Prostate gland (tissue), 2 donors: ENCODE measurements at regions not wholly inside any gene's neighbourhood (a gene's known extent, or its start where the extent isn't known, plus 50 kb on each side); places are given as distances from the start of the nearest gene placed in this dataset.

Source experiments
- DNase-seq: peaks from one replicate; pipeline ENCODE4 v3.0.0-alpha.2; 2019; ENCODE audit warnings: low spot score
- H3K27ac ChIP-seq, 2 donors: fragments of 200-600 bp; sonication (generic); 2 replicates each; pipeline ENCODE4 v1.5.1; 2017 to 2019
- H3K27me3 ChIP-seq: fragments of 200-600 bp; sonication (generic); replicated peaks from 2 replicates; pipeline ENCODE4 v1.5.1; 2019; ENCODE audit not compliant: insufficient read depth
- H3K36me3 ChIP-seq, 2 donors: fragments of 200-600 bp; sonication (generic); 1 replicate in 1 of 2; 2 replicates in 1 of 2; pipeline versions ENCODE4 v1.5.1 to v1.8.1; 2017 to 2019
- H3K4me1 ChIP-seq: fragments of 200-600 bp; sonication (generic); replicated peaks from 2 replicates; pipeline ENCODE4 v1.5.1; 2019
- H3K4me3 ChIP-seq, 2 donors: fragments of 200-600 bp; sonication (generic); 2 replicates each; pipeline ENCODE4 v1.5.1; 2017 to 2019
- H3K9me3 ChIP-seq: fragments of 200-600 bp; sonication (generic); 2 replicates; pipeline ENCODE4 v1.5.1; 2017
- POLR2A ChIP-seq: fragments of 450-650 bp; IDR thresholded peaks from one replicate; pipeline ENCODE4 v1.6.1; 2016; ENCODE audit warnings: antibody characterized with exemption, mild to moderate bottlenecking
- POLR2AphosphoS5 ChIP-seq: sonication (generic); formaldehyde crosslinking; IDR thresholded peaks from one replicate; pipeline ENCODE4 v1.6.1; 2017; ENCODE audit warnings: antibody characterized with exemption
- WGBS: methylation state at CpG from one replicate; pipeline ENCODE4 v1.1.5; 2018; 5-methylcytosine and 5-hydroxymethylcytosine counted together
- intact Hi-C: fragments of 100-400 bp; cut with DNase I; formaldehyde crosslinking; loops from one replicate; pipeline ENCODE4 v1.14.2; 2022
- TF ChIP-seq, protein P1 (sequence below), 4 experiments: fragments of 200-600 bp in 2 of 4; fragments of 450-650 bp in 2 of 4; sonication (generic) in 2 of 4; IDR thresholded peaks; 1 replicate in 3 of 4; 2 replicates in 1 of 4; pipeline ENCODE4 v1.5.1; 2016 to 2019; ENCODE audit warnings: antibody characterized with exemption in 4 of 4, mild to moderate bottlenecking in 2 of 4, moderate library complexity in 2 of 4

GRCh38 chr2:52178845-52179244 is 1146.9 kb upstream of the NRXN1 start:
- DNase-seq: no peak
- Histone ChIP-seq H3K36me3 (no peaks in the 10 kb centered on the region), H3K4me3 (no peak overlapping the region), H3K27me3 (no peaks in the 10 kb centered on the region), H3K9me3 (no peaks in the 10 kb centered on the region), H3K27ac (no peak overlapping the region), H3K4me1 (no peaks in the 10 kb centered on the region)
- no peak for TF ChIP-seq POLR2AphosphoS5
- TF ChIP-seq, protein P1, sequence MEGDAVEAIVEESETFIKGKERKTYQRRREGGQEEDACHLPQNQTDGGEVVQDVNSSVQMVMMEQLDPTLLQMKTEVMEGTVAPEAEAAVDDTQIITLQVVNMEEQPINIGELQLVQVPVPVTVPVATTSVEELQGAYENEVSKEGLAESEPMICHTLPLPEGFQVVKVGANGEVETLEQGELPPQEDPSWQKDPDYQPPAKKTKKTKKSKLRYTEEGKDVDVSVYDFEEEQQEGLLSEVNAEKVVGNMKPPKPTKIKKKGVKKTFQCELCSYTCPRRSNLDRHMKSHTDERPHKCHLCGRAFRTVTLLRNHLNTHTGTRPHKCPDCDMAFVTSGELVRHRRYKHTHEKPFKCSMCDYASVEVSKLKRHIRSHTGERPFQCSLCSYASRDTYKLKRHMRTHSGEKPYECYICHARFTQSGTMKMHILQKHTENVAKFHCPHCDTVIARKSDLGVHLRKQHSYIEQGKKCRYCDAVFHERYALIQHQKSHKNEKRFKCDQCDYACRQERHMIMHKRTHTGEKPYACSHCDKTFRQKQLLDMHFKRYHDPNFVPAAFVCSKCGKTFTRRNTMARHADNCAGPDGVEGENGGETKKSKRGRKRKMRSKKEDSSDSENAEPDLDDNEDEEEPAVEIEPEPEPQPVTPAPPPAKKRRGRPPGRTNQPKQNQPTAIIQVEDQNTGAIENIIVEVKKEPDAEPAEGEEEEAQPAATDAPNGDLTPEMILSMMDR (IDR thresholded peaks at IDR 0.05): no peak
- TF ChIP-seq POLR2A: no peak
- intact Hi-C loops: no loop called here
- 94% methylated on average over 1 of the region's 1 CpG for WGBS

GRCh38 chr2:52145005-52145404 is 1113.1 kb upstream of the NRXN1 start:
- H3K4me1 ChIP-seq: no peaks in the 10 kb centered on the region
- TF ChIP-seq, protein P1 (IDR thresholded peaks at IDR 0.05): no peak
- TF ChIP-seq POLR2AphosphoS5 (no peak), POLR2A (no peak)
- no peak overlapping the region for H3K27ac ChIP-seq
- no peaks in the 10 kb centered on the region for H3K36me3 ChIP-seq
- no peaks in the 10 kb centered on the region for H3K9me3 ChIP-seq
- no peak overlapping the region for H3K4me3 ChIP-seq
- DNase-seq: no peak
- H3K27me3 ChIP-seq: no peaks in the 10 kb centered on the region
- intact Hi-C loops: no loop called here

DNA sequence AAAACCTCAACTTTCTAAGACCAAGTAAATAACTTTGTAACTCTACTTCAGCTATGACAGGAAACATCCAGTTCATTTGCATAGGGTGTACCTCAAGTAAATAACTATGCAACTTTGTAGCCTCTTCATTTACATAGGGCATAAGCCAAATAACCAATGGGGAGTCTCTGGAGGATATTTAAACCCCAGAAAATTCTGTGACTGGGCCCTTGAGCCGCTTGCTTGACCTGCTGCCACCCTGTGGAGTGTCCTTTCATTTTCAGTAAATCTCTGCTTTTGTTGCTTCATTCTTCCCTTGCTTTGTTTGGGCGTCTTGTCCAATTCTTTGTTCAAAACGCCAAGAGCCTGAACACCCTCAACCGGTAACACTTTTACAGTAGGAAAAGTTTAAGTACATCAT is 1112.7 kb upstream of the NRXN1 start:
- 21% methylated on average over 4 of the region's 4 CpGs for WGBS
- no peaks in the 10 kb centered on the region for H3K27me3 ChIP-seq

GRCh38 chr2:52141076-52141475 is 1109.1 kb upstream of the NRXN1 start:
- H3K4me1 ChIP-seq: no peaks in the 10 kb centered on the region
- no peak for DNase-seq
- H3K27me3 ChIP-seq: no peaks in the 10 kb centered on the region
- intact Hi-C loops: no loop called here
- H3K27ac ChIP-seq: no peak overlapping the region
- WGBS: 83% methylated on average over 1 of the region's 1 CpG
- H3K36me3 ChIP-seq: no peaks in the 10 kb centered on the region
- no peaks in the 10 kb centered on the region for H3K9me3 ChIP-seq
- H3K4me3 ChIP-seq: no peak overlapping the region
- TF ChIP-seq POLR2AphosphoS5: no peak
- TF ChIP-seq POLR2A: no peak

More for the DNA sequence above, 1112.7 kb upstream of the NRXN1 start:
- Histone ChIP-seq H3K4me3 (no peak overlapping the region), H3K27ac (no peak overlapping the region), H3K4me1 (no peaks in the 10 kb centered on the region), H3K36me3 (no peaks in the 10 kb centered on the region), H3K9me3 (no peaks in the 10 kb centered on the region)
- intact Hi-C loops: no loop called here
- TF ChIP-seq POLR2AphosphoS5 (no peak), POLR2A (no peak)
- TF ChIP-seq, protein P1 (IDR thresholded peaks at IDR 0.05): no peak
- no peak for DNase-seq

GRCh38 chr2:52139241-52139640 is 1107.3 kb upstream of the NRXN1 start:
- TF ChIP-seq, protein P1 (IDR thresholded peaks at IDR 0.05): no peak
- no peak for TF ChIP-seq POLR2A
- TF ChIP-seq POLR2AphosphoS5: no peak
- H3K9me3 ChIP-seq: no peaks in the 10 kb centered on the region

More at GRCh38 chr2:52139241-52139640, 1107.3 kb upstream of the NRXN1 start:
- H3K4me3 ChIP-seq: no peak overlapping the region
- no peaks in the 10 kb centered on the region for H3K27me3 ChIP-seq
- intact Hi-C loops: no loop called here
- H3K4me1 ChIP-seq: no peaks in the 10 kb centered on the region
- no peak overlapping the region for H3K27ac ChIP-seq
- no peaks in the 10 kb centered on the region for H3K36me3 ChIP-seq
- no peak for DNase-seq
